HG02981 (cell line): ENCODE measurements at regions not wholly inside any gene's neighbourhood (a gene's known extent, or its start where the extent isn't known, plus 50 kb on each side); places are given as distances from the start of the nearest gene placed in this dataset.
"Not testable (repeated sequence)": the region's sequence is repeated elsewhere in the genome, so short reads cannot be mapped to it uniquely, and the experiment has no call there.

Experiments
- ATAC-seq: cut with Tn5 transposase; IDR thresholded peaks from one replicate; pipeline ENCODE4 v1.9.1; 2021; ENCODE audit warnings: mild to moderate bottlenecking, moderate library complexity; ENCODE audit not compliant: unreplicated experiment

DNA sequence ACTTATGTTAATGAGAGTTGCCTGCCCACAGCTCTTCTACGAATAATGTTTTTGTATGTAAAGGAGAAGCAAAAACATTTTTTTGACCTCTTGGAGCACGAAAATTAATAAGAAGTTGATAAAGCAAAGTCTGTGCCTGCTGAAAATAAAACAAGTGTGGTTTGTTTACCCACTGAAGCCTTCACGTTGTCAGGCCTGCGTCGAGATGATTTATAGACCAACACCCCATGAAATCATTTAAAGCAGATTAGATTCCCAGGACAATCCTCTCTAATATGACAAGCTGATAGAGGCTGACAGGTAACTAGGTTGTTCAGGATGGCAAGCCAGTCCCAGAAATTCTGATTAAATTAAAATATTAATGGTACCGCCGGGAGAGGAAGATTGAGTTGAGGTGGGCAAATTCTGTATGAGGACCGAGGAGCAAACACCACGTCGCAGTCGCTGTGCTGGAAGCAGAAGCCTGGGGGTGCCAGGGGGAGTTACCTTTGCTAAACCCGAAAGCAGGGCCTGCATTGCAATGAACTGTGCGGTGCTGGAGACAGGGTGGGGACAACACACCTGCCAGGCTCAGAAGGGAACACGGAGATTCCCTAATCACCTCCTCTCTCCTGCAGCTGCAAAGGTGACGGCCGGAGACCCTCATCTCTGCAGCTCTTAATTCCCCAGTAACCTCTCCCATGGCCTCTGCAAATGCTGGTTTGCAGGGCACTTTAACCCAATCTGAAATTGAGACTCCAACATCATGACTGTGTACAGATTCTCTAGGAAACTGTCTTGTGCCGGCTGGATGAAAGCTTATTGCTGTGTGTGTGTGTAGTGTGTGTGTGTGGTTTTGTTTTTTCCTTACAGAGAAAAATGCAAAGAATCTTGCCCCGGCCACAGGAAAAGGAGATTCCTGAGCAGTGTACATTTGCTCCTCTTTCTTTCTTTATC is 2805.9 kb downstream of the RPIA start:
- not testable (repeated sequence) for ATAC-seq

DNA sequence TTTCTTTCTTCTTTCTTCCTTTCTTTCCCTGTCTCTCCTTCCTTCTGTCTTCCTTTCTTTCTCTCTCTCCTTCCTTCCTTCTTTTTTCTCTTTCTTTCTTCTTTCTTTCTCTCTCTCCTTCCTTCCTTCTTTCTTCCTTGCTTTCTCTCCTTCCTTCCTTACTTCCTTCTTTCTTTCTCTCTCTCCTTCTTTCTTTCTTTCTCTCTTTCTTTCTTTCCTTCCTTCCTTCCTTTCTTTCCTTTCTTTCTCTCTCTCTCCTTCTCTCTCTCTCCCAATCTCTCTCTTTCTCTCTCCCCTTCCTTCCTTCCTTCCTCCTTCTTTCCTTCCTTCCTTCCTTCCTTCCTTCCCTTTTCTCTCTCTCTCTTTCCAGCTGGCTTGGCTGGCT is 2806.6 kb downstream of the RPIA start:
- not testable (repeated sequence) for ATAC-seq

DNA sequence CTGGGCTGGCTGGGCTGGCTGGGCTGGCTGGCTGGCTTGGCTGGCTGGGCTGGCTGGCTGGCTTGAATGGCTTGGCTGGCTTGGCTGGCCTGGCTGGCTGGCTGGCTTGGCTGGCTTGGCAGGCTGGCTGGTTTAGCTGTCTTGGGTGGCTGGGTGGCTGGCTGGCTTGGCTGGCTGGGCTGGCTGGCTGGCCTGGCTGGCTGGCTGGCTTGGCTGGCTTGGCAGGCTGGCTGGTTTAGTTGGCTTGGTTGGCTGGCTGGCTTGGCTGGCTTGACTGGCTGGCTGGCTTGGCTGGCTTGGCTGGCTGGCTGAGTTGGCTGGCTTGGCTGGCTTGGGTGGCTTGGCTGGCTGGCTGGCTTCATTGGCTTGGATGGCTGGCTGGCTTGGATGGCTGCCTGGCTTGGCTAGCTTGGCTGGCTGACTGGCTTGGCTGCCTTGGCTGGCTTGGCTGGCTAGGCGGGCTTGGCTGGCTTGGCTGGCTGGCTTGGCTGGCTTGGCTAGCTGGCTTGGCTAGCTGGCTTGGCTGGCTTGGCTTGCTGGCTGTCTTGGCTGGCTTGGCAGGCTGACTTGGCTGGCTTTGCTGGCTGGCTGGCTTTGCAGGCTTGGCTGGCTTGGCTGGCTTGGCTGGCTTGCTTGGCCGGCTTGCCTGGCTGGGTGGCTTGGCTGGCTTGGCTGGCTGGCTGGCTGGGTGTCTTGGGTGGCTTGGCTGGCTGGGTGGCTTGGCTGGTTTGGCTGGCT is 2807.2 kb downstream of the RPIA start:
- not testable (repeated sequence) for ATAC-seq

DNA sequence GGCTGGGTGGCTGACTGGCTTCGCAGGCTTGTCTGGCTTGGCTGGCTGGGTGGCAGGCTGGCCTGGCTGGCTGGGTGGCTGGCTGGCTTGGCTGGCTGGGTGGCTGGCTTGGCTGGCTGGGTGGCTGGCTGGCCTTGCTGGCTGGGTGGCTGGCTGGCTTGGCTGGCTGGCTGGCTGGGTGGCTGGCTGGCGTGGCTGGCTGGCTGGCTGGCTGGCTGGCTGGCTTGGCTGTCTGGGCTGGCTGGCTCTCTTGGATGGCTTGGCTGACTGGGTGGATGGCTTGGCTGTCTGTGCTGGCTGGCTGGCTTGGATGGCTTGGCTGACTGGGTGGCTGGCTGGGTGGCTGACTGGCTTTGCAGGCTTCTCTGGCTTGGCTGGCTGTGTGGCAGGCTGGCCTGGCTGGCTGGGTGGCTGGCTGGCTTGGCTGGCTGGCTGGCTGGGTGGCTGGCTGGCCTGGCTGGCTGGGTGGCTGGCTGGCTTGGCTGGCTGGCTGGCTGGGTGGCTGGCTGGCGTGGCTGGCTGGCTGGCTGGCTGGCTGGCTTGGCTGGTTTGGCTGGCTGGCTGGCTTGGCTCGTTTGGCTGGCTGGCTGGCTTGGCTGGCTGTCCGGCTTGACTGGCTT is 2808.1 kb downstream of the RPIA start:
- not testable (repeated sequence) for ATAC-seq

DNA sequence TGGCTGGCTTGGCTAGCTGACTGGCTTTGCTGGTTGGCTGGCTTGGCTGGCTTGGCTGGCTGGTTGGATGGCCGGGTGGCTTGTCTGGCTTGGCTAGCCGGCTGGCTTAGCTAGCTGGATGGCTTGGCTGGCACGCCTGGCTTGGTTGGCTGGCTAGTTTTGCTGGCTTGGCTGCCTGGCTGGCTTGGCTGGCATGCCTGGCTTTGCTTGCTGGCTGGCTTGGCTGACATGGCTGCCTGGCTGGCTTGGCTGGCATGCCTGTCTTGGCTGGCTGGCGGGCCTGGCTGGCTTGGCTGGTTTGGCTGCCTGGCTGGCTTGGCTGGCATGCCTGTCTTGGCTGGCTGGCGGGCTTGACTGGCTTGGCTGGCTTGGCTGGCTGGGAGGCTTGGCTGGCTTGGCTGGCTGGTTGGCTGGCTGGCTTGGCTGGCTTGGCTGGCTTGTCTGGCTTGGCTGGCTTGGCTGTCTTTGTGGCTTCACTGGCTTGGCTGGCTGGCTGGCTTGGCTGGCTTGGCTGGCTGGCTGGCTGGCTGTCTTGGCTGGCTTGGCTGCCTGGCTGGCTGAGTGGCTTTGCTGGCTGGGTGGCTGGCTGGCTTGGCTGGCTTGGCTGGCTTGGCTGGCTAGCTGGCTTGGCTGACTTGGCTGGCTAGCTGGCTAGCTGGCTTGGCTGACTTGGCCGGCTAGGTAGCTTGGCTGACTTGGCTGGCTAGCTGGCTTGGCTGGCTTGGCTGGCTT is 2808.9 kb downstream of the RPIA start:
- ATAC-seq, result not testable (repeated sequence)

DNA sequence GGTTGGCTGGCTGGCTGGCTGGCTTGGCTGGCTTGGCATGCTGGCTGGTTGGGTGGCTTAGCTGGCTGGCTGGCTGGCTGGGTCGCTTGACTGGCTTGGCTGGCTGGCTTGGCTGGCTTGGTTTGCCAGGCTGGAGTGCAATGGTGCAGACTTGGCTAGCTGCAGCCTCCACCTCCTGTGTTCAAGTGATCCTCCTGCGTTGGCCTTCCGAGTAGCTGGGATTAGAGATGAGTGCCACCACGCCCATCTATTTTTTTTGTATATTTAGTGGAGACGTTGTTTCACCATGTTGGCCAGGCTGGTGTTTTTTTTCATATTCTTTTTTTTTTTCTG is 2809.5 kb downstream of the RPIA start:
- not testable (repeated sequence) for ATAC-seq

DNA sequence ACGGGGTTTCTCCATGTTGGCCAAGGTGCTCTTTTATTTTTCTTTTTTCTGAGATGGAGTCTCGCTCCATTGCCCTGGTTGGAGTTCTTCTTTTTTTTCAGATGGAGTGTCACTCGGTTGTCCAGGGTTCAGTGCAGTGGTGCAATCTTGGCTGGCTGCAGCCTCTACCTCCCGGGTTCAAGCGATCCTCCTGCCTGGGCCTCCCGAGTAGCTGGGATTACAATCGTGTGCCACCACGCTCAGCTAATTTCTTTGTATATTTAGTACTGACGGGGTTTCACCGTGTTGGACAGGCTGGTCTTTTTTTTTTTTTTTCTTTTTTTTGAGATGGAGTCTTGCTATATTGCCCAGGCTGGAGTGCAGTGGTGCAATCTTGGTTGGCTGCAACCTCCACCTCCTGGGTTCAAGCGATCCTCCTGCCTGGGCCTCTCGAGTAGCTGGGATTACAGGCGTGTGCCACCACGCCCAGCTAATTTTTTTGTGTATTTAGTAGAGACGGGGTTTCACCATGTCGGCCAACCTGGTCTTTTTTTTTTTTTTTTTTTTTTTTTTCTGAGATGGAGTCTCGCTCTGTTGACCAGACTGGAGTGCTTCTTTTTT is 2810.1 kb downstream of the RPIA start:
- ATAC-seq, result not testable (repeated sequence)

DNA sequence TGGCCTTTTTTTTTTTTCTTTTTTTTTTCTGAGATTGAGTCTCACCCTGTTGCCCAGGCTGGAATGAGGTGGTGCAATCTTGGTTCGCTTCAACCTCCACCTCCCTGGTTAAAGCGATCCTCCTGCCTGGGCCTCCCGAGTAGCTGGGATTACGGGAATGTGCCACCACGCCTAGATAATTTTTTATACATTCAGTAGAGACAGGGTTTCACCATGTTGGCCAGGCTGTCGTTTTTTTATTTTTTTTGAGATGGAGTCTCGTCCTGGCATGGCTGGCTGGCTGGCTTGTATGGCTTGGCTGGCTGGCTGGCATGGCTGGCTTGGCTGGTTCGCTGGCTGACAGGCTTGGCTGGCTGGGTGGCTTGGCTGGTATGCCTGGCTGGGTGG is 2812.1 kb downstream of the RPIA start:
- not testable (repeated sequence) for ATAC-seq

DNA sequence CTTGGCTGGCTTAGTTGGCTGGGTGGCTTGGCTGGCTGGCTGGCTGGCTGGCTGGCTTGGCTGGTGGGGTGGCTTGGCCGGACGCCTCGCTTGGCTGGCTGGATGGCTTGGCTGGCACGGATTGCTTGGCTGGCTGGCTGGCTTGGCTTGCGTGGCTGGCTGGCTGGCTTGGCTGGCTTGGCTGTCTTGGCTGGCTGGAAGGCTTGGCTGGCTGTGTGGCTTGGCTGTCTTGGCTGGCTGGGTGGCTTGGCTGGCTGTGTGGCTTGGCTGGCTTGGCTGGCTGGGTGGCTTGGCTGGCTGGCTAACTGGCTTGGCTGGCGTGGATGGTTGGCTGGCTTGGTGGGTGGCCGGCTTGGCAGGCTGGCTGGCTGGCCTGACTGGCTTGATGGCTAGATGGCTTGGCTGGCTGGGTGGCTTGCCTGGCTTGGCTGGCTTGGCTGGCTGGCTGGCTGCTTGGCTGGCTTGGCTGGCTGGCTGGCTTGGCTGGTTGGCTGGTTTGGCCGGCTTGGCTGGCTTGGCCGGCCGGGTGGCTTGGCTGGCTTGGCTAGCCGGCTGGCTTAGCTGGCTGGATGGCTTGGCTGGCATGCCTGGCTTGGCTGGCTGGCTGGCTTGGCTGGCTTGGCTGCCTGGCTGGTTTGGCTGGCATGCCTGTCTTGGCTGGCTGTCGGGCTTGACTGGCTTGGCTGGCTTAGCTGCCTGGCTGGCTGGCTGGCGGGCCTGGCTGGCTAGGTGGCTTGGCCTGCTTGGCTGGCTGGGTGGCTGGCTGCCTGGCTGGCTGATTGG is 2812.7 kb downstream of the RPIA start:
- ATAC-seq, result not testable (repeated sequence)

DNA sequence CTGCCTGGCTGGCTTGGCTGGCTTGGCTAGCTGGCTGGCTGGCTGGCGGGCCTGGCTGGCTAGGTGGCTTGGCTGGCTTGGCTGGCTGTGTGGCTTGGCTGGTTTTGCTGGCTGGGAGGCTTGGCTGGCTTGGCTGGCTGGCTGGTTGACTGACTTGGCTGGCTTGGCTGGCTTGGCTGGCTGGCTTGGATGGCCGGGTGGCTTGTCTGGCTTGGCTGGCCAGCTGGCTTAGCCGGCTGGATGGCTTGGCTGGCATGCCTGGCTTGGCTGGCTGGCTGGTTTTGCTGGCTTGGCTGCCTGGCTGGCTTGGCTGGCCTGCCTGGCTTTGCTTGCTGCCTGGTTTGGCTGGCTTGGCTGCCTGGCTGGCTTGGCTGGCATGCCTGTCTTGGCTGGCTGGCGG is 2817.3 kb downstream of the RPIA start:
- ATAC-seq, result not testable (repeated sequence)

DNA sequence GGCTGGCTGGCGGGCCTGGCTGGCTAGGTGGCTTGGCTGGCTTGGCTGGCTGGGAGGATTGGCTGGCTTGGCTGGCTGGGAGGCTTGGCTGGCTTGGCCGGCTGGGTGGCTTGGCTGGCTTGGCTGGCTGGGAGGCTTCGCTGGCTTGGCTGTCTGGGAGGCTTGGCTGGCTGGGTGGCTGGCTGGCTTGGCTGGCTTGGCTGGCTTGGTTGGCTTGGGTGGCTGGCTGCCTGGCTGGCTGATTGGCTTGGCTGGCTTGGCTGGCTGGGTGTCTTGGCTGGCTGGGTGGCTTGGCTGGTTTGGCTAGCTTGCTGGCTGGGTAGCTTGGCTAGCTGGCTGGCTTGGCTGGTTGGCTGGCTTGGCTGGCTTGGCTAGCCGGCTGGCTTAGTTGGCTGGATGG is 2817.8 kb downstream of the RPIA start:
- not testable (repeated sequence) for ATAC-seq

DNA sequence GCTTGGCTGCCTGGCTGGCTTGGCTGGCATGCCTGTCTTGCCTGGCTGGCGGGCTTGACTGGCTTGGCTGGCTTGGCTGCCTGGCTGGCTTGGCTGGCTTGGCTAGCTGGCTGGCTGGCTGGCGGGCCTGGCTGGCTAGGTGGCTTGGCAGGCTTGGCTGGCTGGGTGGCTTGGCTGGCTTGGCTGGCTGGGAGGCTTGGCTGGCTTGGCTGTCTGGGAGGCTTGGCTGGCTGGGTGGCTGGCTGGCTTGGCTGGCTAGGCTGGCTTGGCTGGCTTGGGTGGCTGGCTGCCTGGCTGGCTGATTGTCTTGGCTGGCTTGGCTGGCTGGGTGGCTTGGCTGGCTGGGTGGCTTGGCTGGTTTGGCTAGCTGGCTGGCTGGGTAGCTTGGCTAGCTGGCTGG is 2819.7 kb downstream of the RPIA start:
- ATAC-seq, result not testable (repeated sequence)

DNA sequence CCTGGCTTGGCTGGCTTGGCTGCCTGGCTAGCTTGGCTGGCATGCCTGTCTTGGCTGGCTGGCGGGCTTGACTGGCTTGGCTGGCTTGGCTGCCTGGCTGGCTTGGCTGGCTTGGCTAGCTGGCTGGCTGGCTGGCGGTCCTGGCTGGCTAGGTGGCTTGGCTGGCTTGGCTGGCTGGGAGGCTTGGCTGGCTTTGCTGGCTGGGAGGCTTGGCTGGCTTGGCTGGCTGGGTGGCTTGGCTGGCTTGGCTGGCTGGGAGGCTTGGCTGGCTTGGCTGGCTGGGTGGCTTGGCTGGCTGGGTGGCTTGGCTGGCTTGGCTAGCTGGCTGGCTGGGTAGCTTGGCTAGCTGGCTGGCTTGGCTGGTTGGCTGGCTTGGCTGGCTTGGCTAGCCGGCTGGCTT is 2824.5 kb downstream of the RPIA start:
- ATAC-seq, result not testable (repeated sequence)

DNA sequence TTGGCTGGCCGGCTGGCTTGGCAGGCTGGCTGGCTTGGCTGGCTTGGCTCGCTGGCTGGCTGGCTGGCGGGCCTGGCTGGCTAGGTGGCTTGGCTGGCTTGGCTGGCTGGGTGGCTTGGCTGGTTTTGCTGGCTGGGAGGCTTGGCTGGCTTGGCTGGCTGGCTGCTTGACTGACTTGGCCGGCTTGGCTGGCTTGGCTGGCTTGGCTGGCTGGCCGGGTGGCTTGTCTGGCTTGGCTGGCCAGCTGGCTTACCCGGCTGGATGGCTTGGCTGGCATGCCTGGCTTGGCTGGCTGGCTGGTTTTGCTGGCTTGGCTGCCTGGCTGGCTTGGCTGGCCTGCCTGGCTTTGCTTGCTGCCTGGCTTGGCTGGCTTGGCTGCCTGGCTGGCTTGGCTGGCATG is 2825.2 kb downstream of the RPIA start:
- ATAC-seq, result not testable (repeated sequence)

DNA sequence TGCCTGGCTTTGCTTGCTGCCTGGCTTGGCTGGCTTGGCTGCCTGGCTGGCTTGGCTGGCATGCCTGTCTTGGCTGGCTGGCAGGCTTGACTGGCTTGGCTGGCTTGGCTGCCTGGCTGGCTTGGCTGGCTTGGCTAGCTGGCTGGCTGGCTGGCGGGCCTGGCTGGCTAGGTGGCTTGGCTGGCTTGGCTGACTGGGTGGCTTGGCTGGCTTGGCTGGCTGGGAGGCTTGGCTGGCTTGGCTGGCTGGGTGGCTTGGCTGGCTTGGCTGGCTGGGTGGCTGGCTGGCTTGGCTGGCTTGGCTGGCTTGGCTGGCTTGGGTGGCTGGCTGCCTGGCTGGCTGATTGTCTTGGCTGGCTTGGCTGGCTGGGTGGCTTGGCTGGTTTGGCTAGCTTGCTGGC is 2826.4 kb downstream of the RPIA start:
- ATAC-seq, result not testable (repeated sequence)

DNA sequence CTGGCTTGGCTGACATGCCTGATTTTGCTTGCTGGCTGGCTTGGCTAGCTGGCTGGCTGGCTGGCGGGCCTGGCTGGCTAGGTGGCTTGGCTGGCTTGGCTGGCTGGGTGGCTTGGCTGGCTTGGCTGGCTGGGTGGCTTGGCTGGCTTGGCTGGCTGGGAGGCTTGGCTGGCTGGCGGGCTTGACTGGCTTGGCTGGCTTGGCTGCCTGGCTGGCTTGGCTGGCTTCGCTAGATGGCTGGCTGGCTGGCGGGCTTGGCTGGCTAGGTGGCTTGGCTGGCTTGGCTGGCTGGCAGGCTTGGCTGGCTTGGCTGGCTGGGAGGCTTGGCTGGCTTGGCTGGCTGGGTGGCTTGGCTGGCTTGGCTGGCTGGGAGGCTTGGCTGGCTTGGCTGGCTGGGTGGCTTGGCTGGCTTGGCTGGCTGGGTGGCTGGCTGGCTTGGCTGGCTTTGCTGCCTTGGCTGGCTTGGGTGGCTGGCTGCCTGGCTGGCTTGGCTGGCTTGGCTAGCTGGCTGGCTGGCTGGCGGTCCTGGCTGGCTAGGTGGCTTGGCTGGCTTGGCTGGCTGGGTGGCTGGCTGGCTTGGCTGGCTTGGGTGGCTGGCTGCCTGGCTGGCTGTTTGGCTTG is 2827.0 kb downstream of the RPIA start:
- not testable (repeated sequence) for ATAC-seq

DNA sequence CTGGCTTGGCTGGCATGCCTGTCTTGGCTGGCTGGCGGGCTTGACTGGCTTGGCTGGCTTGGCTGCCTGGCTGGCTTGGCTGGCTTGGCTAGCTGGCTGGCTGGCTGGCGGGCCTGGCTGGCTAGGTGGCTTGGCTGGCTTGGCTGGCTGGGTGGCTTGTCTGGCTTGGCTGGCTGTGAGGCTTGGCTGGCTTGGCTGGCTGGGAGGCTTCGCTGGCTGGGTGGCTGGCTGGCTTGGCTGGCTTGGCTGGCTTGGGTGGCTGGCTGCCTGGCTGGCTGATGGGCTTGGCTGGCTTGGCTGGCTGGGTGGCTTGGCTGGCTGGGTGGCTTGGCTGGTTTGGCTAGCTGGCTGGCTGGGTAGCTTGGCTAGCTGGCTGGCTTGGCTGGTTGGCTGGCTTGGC is 2827.9 kb downstream of the RPIA start:
- ATAC-seq, result not testable (repeated sequence)

DNA sequence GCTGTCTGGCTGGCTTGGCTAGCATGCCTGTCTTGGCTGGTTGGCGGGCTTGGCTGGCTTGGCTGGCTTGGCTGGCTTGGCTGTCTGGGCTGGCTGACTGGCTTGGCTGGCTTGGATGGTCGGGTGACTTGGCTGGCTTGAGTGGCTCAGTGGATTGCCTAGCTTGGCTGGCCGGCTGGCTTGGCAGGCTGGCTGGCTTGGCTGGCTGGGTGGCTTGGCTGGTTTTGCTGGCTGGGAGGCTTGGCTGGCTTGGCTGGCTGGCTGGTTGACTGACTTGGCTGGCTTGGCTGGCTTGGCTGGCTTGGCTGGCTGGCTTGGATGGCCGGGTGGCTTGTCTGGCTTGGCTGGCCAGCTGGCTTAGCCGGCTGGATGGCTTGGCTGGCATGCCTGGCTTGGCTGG is 2828.4 kb downstream of the RPIA start:
- not testable (repeated sequence) for ATAC-seq

DNA sequence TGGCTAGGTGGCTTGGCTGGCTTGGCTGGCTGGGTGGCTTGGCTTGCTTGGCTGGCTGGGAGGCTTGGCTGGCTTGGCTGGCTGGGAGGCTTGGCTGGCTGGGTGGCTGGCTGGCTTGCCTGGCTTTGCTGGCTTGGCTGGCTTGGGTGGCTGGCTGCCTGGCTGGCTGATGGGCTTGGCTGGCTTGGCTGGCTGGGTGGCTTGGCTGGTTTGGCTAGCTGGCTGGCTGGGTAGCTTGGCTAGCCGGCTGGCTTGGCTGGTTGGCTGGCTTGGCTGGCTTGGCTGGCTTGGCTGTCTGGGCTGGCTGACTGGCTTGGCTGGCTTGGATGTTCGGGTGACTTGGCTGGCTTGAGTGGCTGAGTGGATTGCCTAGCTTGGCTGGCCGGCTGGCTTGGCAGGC is 2829.1 kb downstream of the RPIA start:
- not testable (repeated sequence) for ATAC-seq
